GM20000 (cell line): ENCODE measurements at regions not wholly inside any gene's neighbourhood (a gene's known extent, or its start where the extent isn't known, plus 50 kb on each side); places are given as distances from the start of the nearest gene placed in this dataset.
"Not testable (repeated sequence)": the region's sequence is repeated elsewhere in the genome, so short reads cannot be mapped to it uniquely, and the experiment has no call there.

Source experiments
- DNase-seq: peaks from one replicate; pipeline ENCODE4 v3.0.0; 2012; ENCODE audit warnings: low spot score
- CTCF ChIP-seq: IDR thresholded peaks from 2 replicates; pipeline ENCODE4 v1.5.1; 2012; ENCODE audit warnings: mild to moderate bottlenecking, control low read depth; ENCODE audit errors: extremely low read depth, missing control alignments

GRCh38 chr20:56773749-56774148 is 144.6 kb downstream of the TFAP2C start:
- no peak for TF ChIP-seq CTCF
- DNase-seq, result no peak

GRCh38 chr20:56774873-56775272 is 145.8 kb downstream of the TFAP2C start:
- no peak for DNase-seq
- no peak for TF ChIP-seq CTCF

GRCh38 chr20:56776345-56776744 is 147.2 kb downstream of the TFAP2C start:
- TF ChIP-seq CTCF, result no peak
- DNase-seq, result no peak

- TF ChIP-seq CTCF, result no peak
- DNase-seq, result no peak
Measured at GRCh38 chr20:56778765-56779195, 149.7 kb downstream of the TFAP2C start.

GRCh38 chr20:56779452-56780143 is 150.5 kb downstream of the TFAP2C start:
- no peak for DNase-seq
- no peak for TF ChIP-seq CTCF

- no peak for DNase-seq
- no peak for TF ChIP-seq CTCF
Measured at GRCh38 chr20:56780266-56780665, 151.2 kb downstream of the TFAP2C start.

GRCh38 chr20:56781108-56781739 is 152.1 kb downstream of the TFAP2C start:
- no peak for TF ChIP-seq CTCF
- no peak for DNase-seq

- DNase-seq, result not testable (repeated sequence)
Measured at GRCh38 chr20:56781987-56782560, 153.0 kb downstream of the TFAP2C start.

GRCh38 chr20:56782814-56783213 is 153.7 kb downstream of the TFAP2C start:
- DNase-seq, result not testable (repeated sequence)
